Choroid plexus epithelial cell (primary cell): ENCODE measurements at regions not wholly inside any gene's neighbourhood (a gene's known extent, or its start where the extent isn't known, plus 50 kb on each side); places are given as distances from the start of the nearest gene placed in this dataset.

Source experiments
- DNase-seq: peaks from one replicate; pipeline ENCODE4 v3.0.0-alpha.2; 2010; ENCODE audit warnings: low read depth
- H3K4me3 ChIP-seq: 2 replicates; pipeline ENCODE4 v1.5.1; 2011; ENCODE audit warnings: low read depth, mild to moderate bottlenecking, control low read depth, low read length, moderate library complexity
- CTCF ChIP-seq: conservative IDR thresholded peaks from 2 replicates; pipeline ENCODE4 v1.5.1; 2011; ENCODE audit warnings: low read depth, mild to moderate bottlenecking, control low read depth, inconsistent platforms, low read length, moderate library complexity

- TF ChIP-seq CTCF: no peak
- H3K4me3 ChIP-seq: no peak overlapping the region
- DNase-seq: no peak
These were observed 53.8 kb upstream of the ASB18 start for GRCh38 chr2:236317938-236318396.

GRCh38 chr2:236318401-236318800, 54.2 kb upstream of the ASB18 start:
- H3K4me3 ChIP-seq: no peak overlapping the region
- TF ChIP-seq CTCF: no peak
- DNase-seq: no peak

- no peak overlapping the region for H3K4me3 ChIP-seq
- no peak for TF ChIP-seq CTCF
- DNase-seq: no peak
These were observed 54.8 kb upstream of the ASB18 start for GRCh38 chr2:236319036-236319435.

GRCh38 chr2:236321415-236321814, 57.2 kb upstream of the ASB18 start:
- no peak for TF ChIP-seq CTCF

GRCh38 chr2:236333417-236334121, 69.4 kb upstream of the ASB18 start:
- H3K4me3 ChIP-seq: no peak overlapping the region
- TF ChIP-seq CTCF: no peak

More at GRCh38 chr2:236321415-236321814, 57.2 kb upstream of the ASB18 start:
- no peak for DNase-seq
- no peak overlapping the region for H3K4me3 ChIP-seq

GRCh38 chr2:236334122-236334876, 70.1 kb upstream of the ASB18 start:
- no peak for DNase-seq
- no peak overlapping the region for H3K4me3 ChIP-seq
- TF ChIP-seq CTCF: no peak

More at GRCh38 chr2:236333417-236334121, 69.4 kb upstream of the ASB18 start:
- DNase-seq: no peak
